NCI-H446 (cell line): ENCODE measurements at regions not wholly inside any gene's neighbourhood (a gene's known extent, or its start where the extent isn't known, plus 50 kb on each side); places are given as distances from the start of the nearest gene placed in this dataset.

Source experiments
- DNase-seq, 2 experiments: peaks; one replicate each; lab custom pipeline; 2025; lab: John Stamatoyannopoulos, UW

- DNase-seq = no peak
These were observed 69.8 kb upstream of the PAPPA start for GRCh38 chr9:116083837-116084236.

GRCh38 chr9:116084497-116084896 lies 69.1 kb upstream of the PAPPA start:
- no peak for DNase-seq

- DNase-seq = no peak
These were observed 66.3 kb upstream of the PAPPA start for GRCh38 chr9:116087246-116087645.

DNA sequence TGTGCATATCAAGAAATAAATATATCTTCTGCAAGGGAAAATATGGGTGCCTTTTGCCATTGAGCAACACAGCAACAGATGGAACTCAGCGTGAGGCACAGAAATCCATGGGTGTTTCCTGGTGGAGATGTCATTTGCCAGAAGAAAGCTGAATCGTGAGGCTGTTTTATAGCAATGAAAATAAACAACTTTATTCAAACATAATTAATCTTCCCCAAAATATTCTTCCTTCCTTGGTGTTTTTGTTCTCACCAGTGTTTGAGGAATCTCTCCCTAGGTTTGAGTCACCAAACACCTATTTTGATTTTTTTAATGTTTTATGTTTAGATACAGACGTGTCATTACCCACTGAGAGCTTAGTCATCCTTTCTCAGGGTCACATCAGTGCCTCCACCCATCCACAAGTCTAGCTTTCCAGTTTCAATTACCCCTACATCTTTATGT lies 65.8 kb upstream of the PAPPA start:
- no peak for DNase-seq

DNA sequence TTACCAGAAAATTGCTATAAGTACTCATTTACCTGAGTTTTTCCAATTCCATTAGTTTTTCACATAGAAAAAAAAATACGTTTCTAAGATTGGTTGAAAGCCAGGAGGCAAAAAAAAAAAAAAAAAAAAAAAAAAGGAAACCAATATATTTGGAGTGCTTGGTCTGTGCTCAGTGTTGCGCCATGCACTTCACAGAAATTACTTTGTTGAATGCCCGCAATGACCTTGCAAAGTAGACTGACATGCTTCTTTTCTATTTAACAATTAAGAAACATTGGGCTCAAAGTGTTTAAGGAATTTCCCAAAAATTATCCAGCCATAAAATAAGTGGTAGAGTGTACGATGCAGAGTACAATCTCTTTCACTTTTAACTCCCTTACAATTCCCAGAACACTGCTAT lies 65.2 kb upstream of the PAPPA start:
- DNase-seq = no peak

DNA sequence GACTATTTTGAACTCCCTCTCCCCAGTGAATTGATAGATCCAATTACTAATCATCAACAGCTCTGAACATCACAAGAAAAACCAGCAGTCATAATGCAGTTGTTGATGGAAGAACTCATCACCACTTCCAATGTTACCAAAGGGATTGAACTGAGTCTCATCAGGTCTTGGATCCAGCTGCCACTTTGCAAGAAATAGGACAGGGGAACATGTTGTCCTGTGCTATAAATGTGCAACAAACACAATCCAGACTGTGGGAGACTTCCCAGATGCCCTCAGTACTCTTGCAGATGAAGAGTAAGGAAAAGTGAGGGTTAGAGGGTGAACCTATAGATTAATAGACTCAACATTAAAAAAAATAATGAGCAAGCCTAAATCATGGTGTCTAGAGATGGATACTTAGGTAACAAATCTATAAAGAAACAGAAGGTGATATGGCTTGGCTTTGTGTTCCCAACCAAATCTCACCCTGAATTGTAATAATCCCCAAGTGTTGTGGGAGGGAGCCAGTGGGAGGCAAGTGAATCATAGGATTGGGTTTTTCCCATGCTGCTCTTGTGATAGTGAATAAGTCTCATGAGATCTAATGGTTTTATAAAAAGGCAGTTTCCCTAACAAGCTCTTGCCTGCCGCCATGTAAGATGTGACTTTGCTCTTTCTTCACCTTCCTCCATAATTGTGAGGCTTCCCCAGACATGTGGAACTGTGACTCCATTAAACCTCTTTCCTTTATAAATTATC lies 63.4 kb upstream of the PAPPA start:
- DNase-seq = no peak

- DNase-seq = no peak
These were observed 58.7 kb upstream of the PAPPA start for GRCh38 chr9:116094846-116095245.

DNA sequence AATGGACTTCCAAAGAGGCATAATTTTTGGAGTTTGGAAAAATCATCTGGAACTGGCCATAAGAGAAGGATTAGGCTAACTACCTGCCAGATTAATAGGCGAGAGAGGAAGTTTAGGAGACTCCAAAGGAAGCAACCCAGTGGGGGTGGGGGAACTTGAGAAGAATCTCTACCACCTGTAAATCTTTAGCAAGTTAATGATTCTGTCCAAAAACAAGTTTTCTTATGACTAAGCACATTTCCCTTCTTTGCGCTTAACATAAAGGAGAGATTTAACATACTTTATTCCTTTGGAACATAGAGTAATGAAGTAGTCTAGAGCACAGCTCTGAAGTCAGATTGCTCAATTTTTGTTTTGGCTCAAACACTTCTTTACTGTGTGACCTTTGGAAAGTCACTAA lies 58.2 kb upstream of the PAPPA start:
- no peak for DNase-seq

- DNase-seq = no peak
These were observed 57.5 kb upstream of the PAPPA start for GRCh38 chr9:116096046-116096445.

DNA sequence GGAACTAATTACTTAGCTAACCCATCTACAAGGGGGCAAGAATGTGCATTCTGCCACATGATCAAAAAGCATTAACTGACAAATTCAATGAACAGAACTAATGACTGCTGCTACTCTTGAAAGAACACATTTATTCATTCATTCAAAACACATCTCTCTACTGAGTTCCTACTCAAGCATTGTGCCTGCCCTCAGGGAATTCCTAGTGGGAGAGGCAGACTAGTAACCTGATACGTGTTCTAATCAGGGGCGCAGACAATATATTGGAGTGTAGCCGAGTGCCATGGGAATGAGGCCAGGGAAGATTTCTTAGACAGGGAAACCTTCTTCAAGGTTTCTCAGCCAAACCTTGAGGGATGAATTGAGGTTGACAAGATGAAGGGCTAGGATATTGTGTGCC lies 56.7 kb upstream of the PAPPA start:
- no peak for DNase-seq

GRCh38 chr9:116098476-116098875 lies 55.1 kb upstream of the PAPPA start:
- no peak for DNase-seq

- no peak for DNase-seq
These were observed 53.8 kb upstream of the PAPPA start for GRCh38 chr9:116099821-116100220.

GRCh38 chr9:116100711-116101121 lies 52.9 kb upstream of the PAPPA start:
- DNase-seq = no peak

DNA sequence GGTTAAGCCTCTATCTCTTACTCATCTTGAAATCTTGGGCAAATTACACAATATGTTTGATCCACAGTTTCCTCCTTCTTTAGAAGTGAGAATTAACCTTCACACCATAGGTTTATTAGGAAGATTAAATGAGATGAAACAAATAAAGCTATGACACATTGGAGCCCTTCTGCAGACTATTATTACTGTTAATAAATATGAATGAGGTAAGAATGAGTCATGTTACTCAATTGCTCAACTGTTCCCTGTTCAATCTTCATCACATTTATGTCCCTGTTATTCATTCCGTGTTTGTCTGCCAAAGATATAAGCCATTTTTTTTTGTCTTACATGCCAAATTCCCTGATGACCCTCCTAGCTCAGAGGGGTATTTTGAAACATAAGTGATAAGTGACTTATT lies 52.1 kb upstream of the PAPPA start:
- DNase-seq = no peak

DNA sequence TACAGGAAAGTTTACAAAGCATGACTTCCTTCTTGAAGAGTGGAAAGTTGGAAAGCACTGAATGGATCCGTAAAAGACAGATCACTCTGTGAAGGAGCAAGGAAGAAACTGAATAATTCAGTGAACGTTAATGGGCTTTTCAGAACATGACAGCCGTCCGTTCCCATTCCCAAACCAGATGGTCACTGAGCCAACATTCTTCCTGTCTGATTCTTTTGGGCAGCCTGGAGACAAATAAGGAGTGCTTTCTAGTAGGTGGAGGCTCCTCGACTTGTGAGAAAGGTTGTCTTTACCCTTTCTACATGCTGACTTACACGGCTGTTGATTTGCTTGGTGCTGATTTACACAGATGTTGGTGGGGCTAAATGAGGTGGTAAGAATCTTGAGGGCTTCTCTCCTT lies 51.0 kb upstream of the PAPPA start:
- no peak for DNase-seq
